Type B pancreatic cell (in vitro differentiated cells): ENCODE measurements at regions not wholly inside any gene's neighbourhood (a gene's known extent, or its start where the extent isn't known, plus 50 kb on each side); places are given as distances from the start of the nearest gene placed in this dataset.
A peak's percentile ranks its signal among the peaks of the same experiment; 100 is the strongest.

Source experiments
- DNase-seq: peaks from one replicate; pipeline ENCODE4 v3.0.0; 2021; ENCODE audit warnings: mixed read lengths; ENCODE audit not compliant: unreplicated experiment; ENCODE audit errors: extremely low spot score
- H3K27ac Mint-ChIP-seq: 2 replicates; pipeline ENCODE4 v1.8.0; 2021; ENCODE audit warnings: mild to moderate bottlenecking, mixed read lengths
- H3K27me3 Mint-ChIP-seq: 2 replicates; pipeline ENCODE4 v1.8.0; 2021; ENCODE audit warnings: mixed read lengths
- H3K36me3 Mint-ChIP-seq: 2 replicates; pipeline ENCODE4 v1.8.0; 2021; ENCODE audit warnings: mixed read lengths
- H3K4me1 Mint-ChIP-seq: one replicate; pipeline ENCODE4 v1.8.0; 2021; ENCODE audit warnings: mixed read lengths; ENCODE audit not compliant: unreplicated experiment
- H3K4me3 Mint-ChIP-seq: 2 replicates; pipeline ENCODE4 v1.8.0; 2021; ENCODE audit warnings: mild to moderate bottlenecking, mixed read lengths
- H3K9me3 Mint-ChIP-seq: 2 replicates; pipeline ENCODE4 v1.8.0; 2021; ENCODE audit warnings: mixed read lengths
- CTCF ChIP-seq: fragments of 200-600 bp; sonication (generic); conservative IDR thresholded peaks from 2 replicates; pipeline ENCODE4 v1.5.0; 2021; ENCODE audit warnings: antibody characterized with exemption, mild to moderate bottlenecking

GRCh38 chr18:55839343-55839742 is 251.4 kb upstream of the TCF4 start:
- peaks cover 8% of the 10 kb centered on the region for H3K4me1 Mint-ChIP-seq
- no peak for DNase-seq
- H3K36me3 Mint-ChIP-seq = peaks cover 5% of the 10 kb centered on the region
- H3K9me3 Mint-ChIP-seq = peaks cover 12% of the 10 kb centered on the region
- no peaks in the 10 kb centered on the region for H3K27me3 Mint-ChIP-seq
- no peak overlapping the region for H3K27ac Mint-ChIP-seq
- no peak overlapping the region for H3K4me3 Mint-ChIP-seq
- no peak for TF ChIP-seq CTCF

GRCh38 chr18:55838841-55839240 is 250.8 kb upstream of the TCF4 start:
- H3K9me3 Mint-ChIP-seq = peaks cover 12% of the 10 kb centered on the region
- H3K4me1 Mint-ChIP-seq = peaks cover 3% of the 10 kb centered on the region
- H3K27ac Mint-ChIP-seq = no peak overlapping the region

GRCh38 chr18:55838319-55838718 is 250.3 kb upstream of the TCF4 start:
- Mint-ChIP-seq H3K36me3 (peaks cover 5% of the 10 kb centered on the region), H3K9me3 (peaks cover 17% of the 10 kb centered on the region), H3K27ac (peak overlapping the region; percentile 40), H3K4me1 (no peaks in the 10 kb centered on the region), H3K4me3 (no peak overlapping the region), H3K27me3 (no peaks in the 10 kb centered on the region)
- TF ChIP-seq CTCF = no peak
- no peak for DNase-seq

More at GRCh38 chr18:55838841-55839240, 250.8 kb upstream of the TCF4 start:
- DNase-seq = no peak
- no peak for TF ChIP-seq CTCF
- H3K4me3 Mint-ChIP-seq = no peak overlapping the region
- H3K27me3 Mint-ChIP-seq = no peaks in the 10 kb centered on the region
- H3K36me3 Mint-ChIP-seq = peaks cover 5% of the 10 kb centered on the region

- no peak overlapping the region for H3K27ac Mint-ChIP-seq
- DNase-seq = no peak
- H3K27me3 Mint-ChIP-seq = no peaks in the 10 kb centered on the region
- TF ChIP-seq CTCF = no peak
- H3K36me3 Mint-ChIP-seq = no peaks in the 10 kb centered on the region
- no peaks in the 10 kb centered on the region for H3K4me1 Mint-ChIP-seq
- H3K9me3 Mint-ChIP-seq = peaks cover 13% of the 10 kb centered on the region
- no peak overlapping the region for H3K4me3 Mint-ChIP-seq
Measured at GRCh38 chr18:55833543-55833942, 245.6 kb upstream of the TCF4 start.

- H3K9me3 Mint-ChIP-seq = peaks cover 8% of the 10 kb centered on the region
- H3K4me1 Mint-ChIP-seq = no peaks in the 10 kb centered on the region
- H3K27ac Mint-ChIP-seq = no peak overlapping the region
- no peaks in the 10 kb centered on the region for H3K36me3 Mint-ChIP-seq
- H3K27me3 Mint-ChIP-seq = no peaks in the 10 kb centered on the region
- no peak for DNase-seq
- no peak overlapping the region for H3K4me3 Mint-ChIP-seq
- TF ChIP-seq CTCF = no peak
Measured at GRCh38 chr18:55830544-55830943, 242.6 kb upstream of the TCF4 start.

- no peaks in the 10 kb centered on the region for H3K9me3 Mint-ChIP-seq
- DNase-seq = no peak
- H3K4me1 Mint-ChIP-seq = peaks cover 6% of the 10 kb centered on the region
- TF ChIP-seq CTCF = no peak
- H3K27me3 Mint-ChIP-seq = no peaks in the 10 kb centered on the region
- no peaks in the 10 kb centered on the region for H3K36me3 Mint-ChIP-seq
- H3K27ac Mint-ChIP-seq = no peak overlapping the region
- H3K4me3 Mint-ChIP-seq = no peak overlapping the region
Measured at GRCh38 chr18:55821219-55821618, 233.2 kb upstream of the TCF4 start.
